ENCODE measurements at regions not wholly inside any gene's neighbourhood (a gene's known extent, or its start where the extent isn't known, plus 50 kb on each side); places are given as distances from the start of the nearest gene placed in this dataset.
A peak's percentile ranks its signal among the peaks of the same experiment; 100 is the strongest.
"Not testable (repeated sequence)": the region's sequence is repeated elsewhere in the genome, so short reads cannot be mapped to it uniquely, and the experiment has no call there.

- no peak for DNase-seq
These were observed 98.9 kb downstream of the OLIG3 start for GRCh38 chr6:137395316-137395715.

- no peak for DNase-seq
These were observed 103.0 kb downstream of the OLIG3 start for GRCh38 chr6:137391061-137391814.

GRCh38 chr6:137390334-137390733, 103.9 kb downstream of the OLIG3 start:
- DNase-seq = no peak

- peak; percentile 59 for DNase-seq
These were observed 105.0 kb downstream of the OLIG3 start for GRCh38 chr6:137389150-137389704.

GRCh38 chr6:137387096-137387764, 107.0 kb downstream of the OLIG3 start:
- no peak for DNase-seq

- DNase-seq = not testable (repeated sequence)
These were observed 110.9 kb downstream of the OLIG3 start for GRCh38 chr6:137383287-137383686.

GRCh38 chr6:137378090-137378369, 116.2 kb downstream of the OLIG3 start:
- no peak for DNase-seq

GRCh38 chr6:137373296-137373695, 120.9 kb downstream of the OLIG3 start:
- no peak for DNase-seq

- no peak for DNase-seq
These were observed 121.7 kb downstream of the OLIG3 start for GRCh38 chr6:137372532-137372931.

- DNase-seq = no peak
These were observed 122.6 kb downstream of the OLIG3 start for GRCh38 chr6:137371634-137372016.

- DNase-seq = no peak
These were observed 123.1 kb downstream of the OLIG3 start for GRCh38 chr6:137370871-137371633.

GRCh38 chr6:137369136-137369535, 125.1 kb downstream of the OLIG3 start:
- no peak for DNase-seq

- DNase-seq = no peak
These were observed 128.3 kb downstream of the OLIG3 start for GRCh38 chr6:137365707-137366437.

GRCh38 chr6:137363805-137364138, 130.4 kb downstream of the OLIG3 start:
- no peak for DNase-seq

GRCh38 chr6:137362878-137363804, 131.1 kb downstream of the OLIG3 start:
- DNase-seq = no peak

GRCh38 chr6:137361701-137362100, 132.5 kb downstream of the OLIG3 start:
- DNase-seq = no peak

- no peak for DNase-seq
These were observed 135.9 kb downstream of the OLIG3 start for GRCh38 chr6:137358273-137358672.

GRCh38 chr6:137357948-137358266, 136.3 kb downstream of the OLIG3 start:
- DNase-seq = no peak

- DNase-seq = no peak
These were observed 136.8 kb downstream of the OLIG3 start for GRCh38 chr6:137357263-137357947.

GRCh38 chr6:137353842-137354397, 134.7 kb upstream of the IFNGR1 start:
- DNase-seq = no peak

- DNase-seq = no peak
These were observed 134.2 kb upstream of the IFNGR1 start for GRCh38 chr6:137353346-137353745.
